Tibial nerve (tissue), 4 donors: ENCODE measurements at regions not wholly inside any gene's neighbourhood (a gene's known extent, or its start where the extent isn't known, plus 50 kb on each side); places are given as distances from the start of the nearest gene placed in this dataset.

Experiments
- DNase-seq, 2 donors: peaks; one replicate each; pipeline ENCODE4 v3.0.0-alpha.2; 2019; ENCODE audit warnings: low spot score in 2 of 2
- H3K27ac ChIP-seq, 4 donors: fragments of 200-600 bp; sonication (generic) in 3 of 4; one replicate each; pipeline ENCODE4 v1.5.1; 2017 to 2019; ENCODE audit warnings: mild to moderate bottlenecking in 1 of 4
- H3K27me3 ChIP-seq, 2 donors: fragments of 200-600 bp; sonication (generic) in 1 of 2; one replicate each; pipeline versions ENCODE4 v1.5.1 to v1.6.0; 2017 to 2019
- H3K36me3 ChIP-seq, 3 donors: fragments of 200-600 bp; sonication (generic); one replicate each; pipeline ENCODE4 v1.5.1; 2018 to 2019
- H3K4me1 ChIP-seq, 4 donors: fragments of 200-600 bp; sonication (generic) in 3 of 4; one replicate each; pipeline ENCODE4 v1.5.1; 2017 to 2019
- H3K4me3 ChIP-seq, 4 donors: fragments of 200-600 bp; sonication (generic) in 3 of 4; one replicate each; pipeline ENCODE4 v1.5.1; 2017 to 2019; ENCODE audit warnings: mild to moderate bottlenecking in 1 of 4, moderate library complexity in 1 of 4
- H3K9me3 ChIP-seq, 4 donors: fragments of 200-600 bp; sonication (generic) in 3 of 4; one replicate each; pipeline ENCODE4 v1.5.1; 2017 to 2019
- CTCF ChIP-seq, 5 experiments: fragments of 200-600 bp in 3 of 5; fragments of 450-650 bp in 2 of 5; sonication (generic) in 3 of 5; IDR thresholded peaks; one replicate each; pipeline ENCODE4 v1.5.1; 2016 to 2019; ENCODE audit warnings: antibody characterized with exemption in 5 of 5, mild to moderate bottlenecking in 3 of 5, moderate library complexity in 2 of 5
- EP300 ChIP-seq, 2 donors: sonication (generic); formaldehyde crosslinking; IDR thresholded peaks; one replicate each; pipeline ENCODE4 v1.6.1; 2017; ENCODE audit warnings: antibody characterized with exemption in 2 of 2, mild to moderate bottlenecking in 1 of 2
- POLR2A ChIP-seq, 2 donors: fragments of 450-650 bp; IDR thresholded peaks; one replicate each; pipeline ENCODE4 v1.6.1; 2017; ENCODE audit warnings: antibody characterized with exemption in 2 of 2, mild to moderate bottlenecking in 2 of 2, moderate library complexity in 2 of 2
- WGBS, 2 donors: methylation state at CpG; one replicate each; pipeline ENCODE4 v1.1.5; 2018; 5-methylcytosine and 5-hydroxymethylcytosine counted together

DNA sequence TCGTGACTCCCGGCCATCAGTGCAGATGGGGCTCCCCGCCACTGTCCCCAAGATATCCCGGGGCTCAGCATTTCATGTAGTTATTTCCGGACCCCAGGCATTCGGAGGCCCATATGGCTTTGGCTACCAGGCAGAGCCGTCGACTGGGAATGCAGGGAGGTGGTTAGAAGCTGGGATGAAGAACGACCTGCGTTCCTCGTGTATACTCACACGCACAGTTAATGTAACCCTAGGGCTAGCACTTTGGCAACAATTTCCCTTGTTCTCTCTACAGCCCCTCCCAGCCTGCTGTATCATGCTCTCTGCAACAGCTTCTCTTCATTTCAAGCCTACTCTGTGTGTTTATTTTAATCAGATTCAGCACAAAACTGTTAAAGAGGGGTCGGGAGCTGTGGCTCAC lies 240.4 kb downstream of the MYLK4 start:
- TF ChIP-seq CTCF (IDR thresholded peaks at IDR 0.05) = no peak
- no peak for TF ChIP-seq POLR2A (IDR thresholded peaks at IDR 0.05)
- TF ChIP-seq EP300 (IDR thresholded peaks at IDR 0.05) = no peak
- whole genome bisulfite sequencing, 2 donors = 57 to 63% methylated on average over 13 of the region's 13 CpGs
- Histone ChIP-seq H3K36me3 (no peaks in the 10 kb centered on the region), H3K4me1 (no peaks in the 10 kb centered on the region), H3K9me3 (no peaks in the 10 kb centered on the region), H3K27ac (peak overlapping the region in 1 of 4 donors; percentile 54), H3K4me3 (no peak overlapping the region), H3K27me3 (peaks cover 0 to 5% of the 10 kb centered on the region in 2 donors)
- DNase-seq = no peak

- DNase-seq = no peak
- H3K4me3 ChIP-seq = peak overlapping the region in 1 of 4 donors; percentile 13
- TF ChIP-seq EP300 (IDR thresholded peaks at IDR 0.05) (no peak), POLR2A (IDR thresholded peaks at IDR 0.05) (no peak), CTCF (IDR thresholded peaks at IDR 0.05) (no peak)
- WGBS, 2 donors = 80 to 83% methylated on average over 16 of the region's 16 CpGs
- H3K36me3 ChIP-seq = no peaks in the 10 kb centered on the region
- peak overlapping the region in 1 of 4 donors; percentile 54 for H3K27ac ChIP-seq
- peaks cover 0 to 5% of the 10 kb centered on the region in 2 donors for H3K27me3 ChIP-seq
- no peaks in the 10 kb centered on the region for H3K4me1 ChIP-seq
- H3K9me3 ChIP-seq = no peaks in the 10 kb centered on the region
Observed at GRCh38 chr6:2509711-2510110, 241.0 kb downstream of the MYLK4 start.

- H3K9me3 ChIP-seq = no peaks in the 10 kb centered on the region
- no peak for DNase-seq
- no peaks in the 10 kb centered on the region for H3K36me3 ChIP-seq
- peaks cover 0 to 5% of the 10 kb centered on the region in 2 donors for H3K27me3 ChIP-seq
- H3K27ac ChIP-seq = no peak overlapping the region
- TF ChIP-seq EP300 (IDR thresholded peaks at IDR 0.05) (no peak), POLR2A (IDR thresholded peaks at IDR 0.05) (no peak), CTCF (IDR thresholded peaks at IDR 0.05) (no peak)
- no peaks in the 10 kb centered on the region for H3K4me1 ChIP-seq
- 77 to 88% methylated on average over 3 of the region's 3 CpGs for WGBS, 2 donors
- no peak overlapping the region for H3K4me3 ChIP-seq
Observed at GRCh38 chr6:2508071-2508470, 242.7 kb downstream of the MYLK4 start.

- Histone ChIP-seq H3K27me3 (peaks cover 0 to 5% of the 10 kb centered on the region in 2 donors), H3K4me1 (peaks cover 0 to 2% (median 0%) of the 10 kb centered on the region in 4 donors), H3K9me3 (no peaks in the 10 kb centered on the region), H3K4me3 (no peak overlapping the region), H3K36me3 (no peaks in the 10 kb centered on the region), H3K27ac (no peak overlapping the region)
- no peak for DNase-seq
- TF ChIP-seq CTCF (IDR thresholded peaks at IDR 0.05) (no peak), POLR2A (IDR thresholded peaks at IDR 0.05) (no peak), EP300 (IDR thresholded peaks at IDR 0.05) (no peak)
- 82 to 87% methylated on average over 3 of the region's 3 CpGs for WGBS, 2 donors
Observed at GRCh38 chr6:2507521-2508037, 243.1 kb downstream of the MYLK4 start.

- WGBS, 2 donors = 79 to 81% methylated on average over 2 of the region's 2 CpGs
- peaks cover 0 to 3% (median 0%) of the 10 kb centered on the region in 4 donors for H3K4me1 ChIP-seq
- H3K4me3 ChIP-seq = no peak overlapping the region
- DNase-seq = no peak
- peaks cover 0 to 5% of the 10 kb centered on the region in 2 donors for H3K27me3 ChIP-seq
- H3K27ac ChIP-seq = no peak overlapping the region
- H3K9me3 ChIP-seq = no peaks in the 10 kb centered on the region
- TF ChIP-seq EP300 (IDR thresholded peaks at IDR 0.05) (no peak), POLR2A (IDR thresholded peaks at IDR 0.05) (no peak), CTCF (IDR thresholded peaks at IDR 0.05) (no peak)
- H3K36me3 ChIP-seq = no peaks in the 10 kb centered on the region
Observed at GRCh38 chr6:2507016-2507415, 243.7 kb downstream of the MYLK4 start.
